Activated effector memory CD4-positive, alpha-beta T cell treated with anti-CD3 and anti-CD28 coated beads, Interleukin-2, amount 50 U/mL, for 16 hours (primary cell): ENCODE measurements at regions not wholly inside any gene's neighbourhood (a gene's known extent, or its start where the extent isn't known, plus 50 kb on each side); places are given as distances from the start of the nearest gene placed in this dataset.
"Not testable (repeated sequence)": the region's sequence is repeated elsewhere in the genome, so short reads cannot be mapped to it uniquely, and the experiment has no call there.

Experiments used
- DNase-seq: peaks from one replicate; pipeline ENCODE4 v3.0.0-alpha.2; 2020

DNA sequence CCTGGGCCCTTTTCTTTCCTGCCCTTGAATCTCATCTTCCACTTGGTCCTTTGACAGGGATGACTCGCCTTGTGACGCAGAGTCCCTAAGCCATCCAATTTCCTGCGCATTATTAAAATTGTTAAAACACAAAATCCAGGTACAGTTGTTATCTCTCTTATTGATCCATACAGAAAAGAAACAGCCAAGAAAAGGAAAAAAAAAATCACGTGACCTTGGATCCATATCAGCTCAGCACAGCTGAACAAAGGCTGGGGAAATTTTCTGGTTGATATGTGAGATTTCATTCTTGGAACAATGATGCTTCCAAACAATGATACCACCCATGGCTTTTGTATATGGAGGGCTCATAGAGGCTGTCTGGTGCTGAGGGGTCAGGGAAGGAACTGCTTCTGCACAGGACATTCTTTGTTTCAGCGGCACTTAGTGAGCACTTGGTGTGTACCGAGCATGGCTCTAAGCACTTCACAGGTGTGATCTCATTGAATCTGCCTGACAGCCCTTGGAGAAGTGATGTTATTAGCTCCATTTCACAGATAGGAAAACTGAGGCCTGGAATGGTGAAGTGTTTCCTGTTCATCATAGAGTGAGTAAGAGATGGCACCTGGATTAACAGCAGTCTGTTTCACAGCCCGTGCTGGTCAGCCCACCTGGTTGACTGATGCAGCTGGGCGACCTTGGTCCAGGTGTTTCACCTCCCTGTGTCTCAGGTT lies 155.0 kb upstream of the SULF2 start:
- DNase-seq, result no peak

DNA sequence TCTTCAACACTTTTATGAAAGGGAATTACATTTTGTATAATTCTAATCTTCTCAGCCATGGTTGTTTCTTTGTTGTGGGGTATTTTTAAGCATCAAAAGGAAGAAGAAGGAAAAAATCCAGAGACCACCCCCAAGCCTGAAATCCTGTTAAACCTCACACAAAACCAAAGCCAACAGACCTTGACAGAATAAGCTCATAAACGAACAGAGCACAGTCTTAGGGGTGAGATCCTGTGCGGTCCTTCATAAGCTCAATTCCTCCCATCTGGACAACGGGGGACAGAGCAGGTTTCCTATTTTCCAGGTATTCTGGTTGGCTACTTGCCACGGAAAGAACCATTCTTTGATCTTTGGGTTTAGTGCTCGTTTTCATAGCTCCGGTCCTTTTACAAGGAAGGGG lies 151.3 kb upstream of the SULF2 start:
- DNase-seq, result no peak

DNA sequence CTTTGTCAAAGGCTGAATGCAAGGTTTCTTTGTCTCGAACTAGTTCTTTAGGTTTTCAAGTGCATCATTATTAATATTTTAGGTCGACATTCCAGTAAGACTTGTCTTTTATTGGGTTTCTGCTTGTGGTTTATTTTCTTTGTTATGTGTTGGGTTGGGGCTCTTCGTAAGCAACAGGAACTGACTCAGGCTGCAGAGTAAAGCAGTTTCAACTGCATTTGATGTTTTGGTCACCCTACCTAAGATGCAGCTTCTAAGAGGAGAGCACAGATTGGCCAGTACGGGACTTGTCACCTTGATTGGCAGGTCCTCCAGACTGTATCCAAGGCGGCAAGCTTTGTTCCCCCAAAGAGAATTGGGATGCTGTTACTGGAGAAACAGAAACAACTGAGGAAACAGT lies 149.5 kb upstream of the SULF2 start:
- DNase-seq, result no peak

DNA sequence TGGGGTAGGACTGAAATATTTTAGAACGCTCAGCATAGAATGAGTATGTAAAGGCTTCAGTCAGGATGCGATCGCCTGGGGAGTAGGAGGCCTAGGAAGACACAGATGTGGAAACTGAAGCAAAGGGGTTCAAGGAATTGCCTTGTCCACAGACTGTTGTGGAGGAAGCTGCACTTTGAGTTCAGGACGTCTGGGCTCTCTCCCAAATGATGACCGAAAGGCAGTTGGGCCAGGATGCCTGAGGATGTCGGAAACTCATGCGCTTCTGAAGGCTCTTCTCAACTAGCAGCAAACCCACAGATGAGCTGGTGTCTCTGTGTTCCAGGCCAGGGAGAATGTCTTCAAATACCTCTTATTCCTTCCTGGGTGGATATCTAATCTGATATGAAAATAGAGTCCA lies 146.2 kb upstream of the SULF2 start:
- no peak for DNase-seq

DNA sequence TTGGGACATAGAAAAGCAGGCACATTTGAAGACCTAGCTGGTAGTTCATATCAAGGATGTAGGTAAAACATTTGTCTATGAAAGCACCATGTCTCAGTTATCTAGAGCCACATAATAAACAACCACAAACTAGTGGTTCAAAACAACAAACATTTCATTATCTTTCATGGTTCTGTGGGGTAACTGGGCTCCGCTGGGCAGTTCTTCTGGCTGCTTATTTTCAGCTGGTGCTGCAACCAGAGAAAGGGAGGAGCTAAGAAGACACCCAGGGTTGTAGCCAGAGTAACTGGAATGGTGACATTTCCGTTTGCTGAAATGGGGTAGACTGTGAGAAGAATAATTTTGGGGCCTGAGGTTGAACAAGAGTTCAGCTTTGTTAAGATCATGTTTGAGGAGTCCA lies 145.7 kb upstream of the SULF2 start:
- no peak for DNase-seq

DNA sequence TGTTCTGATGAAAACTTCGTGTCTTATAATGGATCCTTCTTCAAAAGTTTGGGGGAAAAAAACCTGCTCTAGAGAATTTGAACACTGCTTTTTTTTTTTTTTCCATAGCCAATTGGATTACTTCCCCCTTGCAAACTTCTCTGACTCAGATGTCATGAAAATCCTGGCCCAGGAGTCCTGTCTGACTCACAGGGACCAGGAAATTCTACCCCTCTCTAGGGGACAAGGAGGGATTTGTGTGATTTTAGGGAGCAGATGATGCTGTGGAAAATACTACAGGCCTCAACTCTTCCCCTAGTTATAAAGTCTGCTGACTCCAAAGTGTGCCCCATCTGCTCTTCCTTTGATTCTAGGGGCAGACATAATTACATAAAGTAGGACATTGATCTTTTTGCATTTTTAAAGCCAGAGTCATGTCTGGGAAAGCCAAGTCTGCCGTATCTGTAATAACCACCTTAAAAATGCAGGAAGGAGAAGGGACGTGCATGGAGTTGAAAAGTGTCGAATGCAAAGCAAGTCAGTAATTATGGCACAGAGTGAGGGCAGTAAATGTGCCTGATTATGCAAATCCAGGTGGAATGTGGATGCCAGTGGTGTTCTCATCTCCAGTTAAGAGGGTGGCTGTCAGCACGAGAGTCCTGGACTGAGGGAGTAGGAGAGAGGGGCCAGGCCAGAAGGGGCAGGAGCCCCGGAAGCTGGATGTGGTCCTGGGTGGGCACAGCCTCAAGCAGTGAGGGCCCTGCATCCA lies 144.3 kb upstream of the SULF2 start:
- no peak for DNase-seq

DNA sequence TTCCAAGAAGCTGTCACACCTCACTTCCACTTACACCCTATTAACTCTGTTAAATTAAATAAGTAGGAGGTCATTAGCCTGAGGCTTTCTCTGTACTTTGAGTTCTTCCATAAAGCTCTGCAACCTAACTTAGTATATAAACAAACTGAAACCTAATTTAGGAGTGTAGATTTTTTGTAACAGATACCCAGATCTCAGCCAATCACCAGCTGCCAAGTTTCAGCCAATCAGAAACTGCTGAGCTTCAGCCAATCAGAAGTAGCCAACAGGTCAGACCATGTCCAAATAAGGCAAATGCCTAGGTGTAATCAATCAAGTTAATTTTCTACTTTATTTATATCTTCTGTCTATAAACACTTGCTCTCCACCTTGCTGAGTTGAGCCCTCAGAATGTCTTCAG lies 142.7 kb upstream of the SULF2 start:
- no peak for DNase-seq

DNA sequence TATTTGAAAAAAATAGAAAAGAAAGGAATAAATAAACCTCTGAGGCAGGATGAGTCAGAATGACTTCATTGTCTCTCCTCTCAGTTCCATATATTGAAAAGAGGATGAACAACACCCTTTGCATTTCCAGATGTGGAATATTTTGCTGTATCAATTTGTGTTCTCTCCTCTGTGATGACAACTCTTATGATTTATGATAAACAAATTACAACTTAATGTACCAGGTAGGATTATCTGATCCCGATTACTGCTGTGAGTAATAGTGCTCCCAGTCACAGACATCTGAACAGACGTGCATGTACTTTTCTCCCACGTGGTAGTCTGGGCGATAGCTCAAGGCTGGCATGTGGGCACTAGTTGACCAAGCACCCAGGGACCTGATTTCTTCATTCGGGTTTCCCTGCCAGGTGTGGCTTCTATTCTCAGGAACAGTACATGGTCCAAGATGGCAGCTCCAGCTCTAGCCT lies 142.1 kb upstream of the SULF2 start:
- DNase-seq, result no peak

DNA sequence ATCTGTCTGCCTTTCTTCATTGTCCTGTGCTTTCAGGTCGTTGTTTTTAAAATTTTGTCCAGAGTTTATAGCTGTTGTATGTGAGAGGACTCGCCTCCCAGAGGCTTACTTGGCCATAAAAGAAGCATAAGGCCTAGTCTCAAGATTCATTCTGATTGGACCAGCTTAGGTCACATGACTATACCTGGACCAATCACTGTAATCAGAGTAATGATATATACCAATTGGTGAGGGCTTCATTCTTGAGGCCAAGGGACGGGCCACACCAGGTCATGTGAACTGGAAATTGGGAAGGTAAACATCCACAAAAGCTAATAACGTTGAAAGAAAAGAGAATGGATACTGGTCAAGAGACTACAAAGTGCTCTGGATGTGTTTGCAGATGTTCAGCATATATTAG lies 141.4 kb upstream of the SULF2 start:
- no peak for DNase-seq

DNA sequence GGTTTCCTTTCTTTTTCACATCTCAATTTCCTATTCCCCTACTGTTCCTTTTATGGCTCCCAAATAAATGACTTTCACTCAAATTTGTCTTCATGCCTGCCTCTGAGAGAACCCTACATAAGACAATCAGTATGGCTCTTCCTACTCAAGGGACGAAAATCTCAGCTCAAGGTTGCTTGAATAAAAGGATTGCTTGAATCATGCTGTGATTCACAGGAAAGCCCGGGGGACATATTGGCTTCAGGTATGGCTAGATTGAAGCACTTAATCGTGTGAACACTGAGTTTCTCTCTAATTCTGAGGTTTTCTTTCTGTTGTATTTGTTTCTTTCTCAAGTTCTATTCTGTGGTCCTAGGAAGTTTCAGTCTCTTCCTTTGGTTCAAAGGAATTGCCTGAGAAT lies 140.3 kb upstream of the SULF2 start:
- DNase-seq, result no peak

DNA sequence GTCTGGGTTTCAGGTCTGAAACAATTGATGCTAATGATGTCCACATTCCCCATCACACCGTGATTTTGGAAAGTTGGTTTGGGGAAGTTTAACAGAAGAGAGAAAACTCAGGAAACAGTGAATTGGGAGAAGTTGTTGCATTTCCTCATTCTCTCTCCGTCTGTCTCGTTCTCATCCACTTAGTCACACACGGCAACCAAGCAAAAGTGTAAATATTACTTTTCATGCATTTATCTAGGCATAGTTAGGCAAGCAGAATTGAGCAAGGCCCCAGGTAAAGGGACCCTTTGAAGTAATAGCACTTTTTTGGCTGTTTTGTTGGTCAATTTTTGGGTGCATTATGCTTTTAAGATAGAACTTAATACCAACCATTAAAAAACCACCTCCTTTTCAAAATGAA lies 137.0 kb upstream of the SULF2 start:
- no peak for DNase-seq

DNA sequence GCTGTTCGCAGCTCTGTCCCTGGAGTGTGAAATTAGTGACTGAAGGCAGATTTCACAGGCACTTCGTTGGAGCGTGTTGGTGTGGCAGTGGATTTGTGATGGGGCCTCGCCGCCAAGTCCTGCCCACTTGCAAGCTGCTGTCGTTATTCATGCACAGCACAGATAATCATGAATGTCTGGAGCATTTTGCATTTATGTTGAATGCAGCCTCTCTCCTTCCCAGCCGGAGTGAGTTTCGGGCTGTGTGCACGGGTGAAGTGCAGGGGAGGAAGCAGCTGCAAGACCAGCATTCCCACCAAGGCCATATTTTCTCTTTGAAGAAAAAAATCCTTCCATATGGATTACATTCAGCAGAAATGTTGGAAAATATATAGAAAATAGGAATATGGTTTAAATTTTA lies 136.5 kb upstream of the SULF2 start:
- DNase-seq, result not testable (repeated sequence)

DNA sequence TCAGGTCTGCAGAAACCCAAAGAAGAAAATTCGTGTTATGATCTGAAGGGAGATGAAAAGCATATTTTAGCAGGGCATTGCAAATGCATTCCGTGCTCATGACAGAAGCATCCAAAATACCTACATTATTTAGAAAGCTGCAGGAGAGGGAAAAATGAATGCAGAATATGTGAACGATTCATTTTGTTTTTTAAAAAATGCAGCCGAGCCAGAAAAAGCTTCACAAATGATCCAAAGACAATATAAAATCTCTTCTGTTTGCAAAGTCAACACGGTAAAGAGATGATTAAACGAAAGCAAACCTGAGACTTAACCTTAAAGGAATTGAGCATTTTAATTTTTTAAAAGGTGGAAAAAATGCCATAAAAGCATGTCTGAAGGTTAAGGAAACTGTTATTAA lies 136.1 kb upstream of the SULF2 start:
- DNase-seq, result no peak

DNA sequence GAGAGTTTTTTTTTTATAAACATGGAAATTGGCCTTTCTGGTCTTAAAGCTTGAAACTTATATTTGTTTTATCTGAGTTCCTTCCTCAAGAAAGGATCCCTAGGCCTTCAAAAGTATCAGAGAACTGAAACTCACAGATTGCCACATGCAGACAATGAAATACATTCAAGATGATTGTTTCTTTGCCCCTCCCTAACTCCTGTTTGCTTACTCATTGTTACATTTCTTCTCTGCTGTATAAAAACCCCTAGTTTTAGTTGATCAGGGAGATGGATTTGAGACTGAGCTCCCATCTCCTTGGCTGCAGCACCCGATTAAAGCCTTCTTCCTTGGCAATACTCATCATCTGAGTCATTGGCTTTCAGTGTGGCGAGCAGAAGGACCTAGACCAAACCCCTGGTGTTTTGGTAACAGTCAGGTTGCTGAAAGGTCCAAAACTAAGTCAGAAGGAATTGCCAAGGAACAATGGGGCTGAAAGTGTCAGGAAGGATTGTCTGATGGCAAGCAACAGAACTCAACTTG lies 132.3 kb upstream of the SULF2 start:
- DNase-seq, result no peak

DNA sequence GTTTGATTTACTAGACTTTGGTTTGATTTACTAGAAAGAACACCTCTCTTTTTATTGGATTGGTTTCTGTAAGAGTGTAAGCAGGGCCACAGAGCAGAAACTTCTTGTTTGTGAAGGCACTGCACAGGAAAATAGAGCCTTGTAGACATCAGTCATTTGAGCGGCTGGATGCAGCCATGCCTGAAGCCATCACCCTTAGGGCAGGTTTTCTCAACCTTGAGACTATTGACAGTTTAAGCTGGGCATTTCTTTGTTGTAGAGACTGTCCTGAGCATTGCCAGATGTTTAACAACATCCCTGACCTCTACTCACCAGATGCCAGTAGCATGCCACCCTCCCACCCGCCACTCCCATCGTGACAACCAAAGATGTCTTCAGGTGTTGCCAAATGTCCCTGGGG lies 130.2 kb upstream of the SULF2 start:
- DNase-seq, result no peak

DNA sequence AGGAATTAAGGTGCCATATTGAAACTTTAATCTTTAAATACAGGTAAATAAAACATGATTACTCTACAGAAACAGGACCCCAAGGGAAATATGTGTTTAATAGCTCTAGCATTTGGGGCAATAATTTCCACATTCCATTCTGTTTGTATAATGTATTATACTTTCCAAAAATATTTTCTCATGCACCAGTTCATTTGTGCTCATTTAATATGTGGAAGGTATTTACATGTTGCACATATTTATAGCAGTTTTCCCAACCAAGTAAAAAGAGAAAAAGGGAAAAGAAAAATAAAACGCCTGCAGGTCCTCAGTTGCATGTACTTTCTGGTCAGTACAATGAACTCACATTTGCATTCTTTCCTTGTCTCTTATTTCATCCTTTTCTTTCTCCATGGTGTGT lies 129.5 kb upstream of the SULF2 start:
- no peak for DNase-seq

DNA sequence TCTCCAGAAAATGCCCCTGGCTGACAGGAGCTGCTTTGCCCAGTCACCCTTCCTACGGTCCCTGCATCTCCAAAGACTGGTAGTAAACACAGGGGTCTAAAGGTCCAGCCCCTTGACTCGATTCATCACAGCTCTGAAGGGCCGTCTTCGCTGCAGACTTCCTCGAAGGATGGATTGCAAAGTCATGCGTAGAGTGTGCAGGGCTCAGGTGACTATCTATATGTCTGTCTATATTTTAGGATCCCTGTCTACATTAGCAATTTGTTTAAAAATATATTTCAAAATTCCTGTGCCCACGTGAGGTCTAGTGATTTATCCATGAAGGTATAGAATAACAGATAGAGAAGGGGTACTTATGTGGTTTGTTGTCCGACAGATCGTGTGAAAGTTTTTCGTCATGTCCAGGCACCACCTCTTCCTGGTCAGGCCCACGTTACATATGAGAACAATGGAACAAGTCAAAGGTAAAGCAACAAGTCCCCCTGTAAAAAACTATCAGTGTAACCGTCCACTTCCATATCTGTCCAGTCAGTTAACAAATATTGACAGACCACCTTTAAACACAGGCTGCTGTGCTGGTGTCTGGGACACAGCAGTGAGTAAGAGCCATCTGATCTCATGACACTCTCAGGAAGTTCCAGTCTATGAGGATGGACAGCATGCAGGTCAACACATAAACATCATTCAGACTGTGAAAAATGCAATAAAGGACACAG lies 127.7 kb upstream of the SULF2 start:
- DNase-seq, result not testable (repeated sequence)

DNA sequence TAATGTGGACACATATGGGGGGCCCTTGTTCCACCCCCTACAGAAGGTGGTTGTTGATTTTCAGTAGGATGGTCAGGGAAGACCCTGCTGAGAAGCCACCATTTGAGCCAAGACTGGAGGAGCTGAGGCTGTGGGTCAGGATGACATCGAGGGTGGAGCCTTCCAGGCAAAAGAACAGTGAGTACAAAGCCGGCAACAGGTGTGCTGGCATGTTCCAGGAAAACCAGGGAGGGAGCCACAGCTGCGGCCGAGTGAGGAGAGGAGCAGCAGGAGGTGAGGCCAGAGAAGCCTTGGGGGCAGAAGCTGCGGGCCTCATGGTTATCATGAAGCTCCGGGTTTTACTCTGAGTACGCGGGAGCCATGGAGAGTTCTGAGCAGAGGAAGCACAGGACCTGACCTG lies 126.9 kb upstream of the SULF2 start:
- not testable (repeated sequence) for DNase-seq

DNA sequence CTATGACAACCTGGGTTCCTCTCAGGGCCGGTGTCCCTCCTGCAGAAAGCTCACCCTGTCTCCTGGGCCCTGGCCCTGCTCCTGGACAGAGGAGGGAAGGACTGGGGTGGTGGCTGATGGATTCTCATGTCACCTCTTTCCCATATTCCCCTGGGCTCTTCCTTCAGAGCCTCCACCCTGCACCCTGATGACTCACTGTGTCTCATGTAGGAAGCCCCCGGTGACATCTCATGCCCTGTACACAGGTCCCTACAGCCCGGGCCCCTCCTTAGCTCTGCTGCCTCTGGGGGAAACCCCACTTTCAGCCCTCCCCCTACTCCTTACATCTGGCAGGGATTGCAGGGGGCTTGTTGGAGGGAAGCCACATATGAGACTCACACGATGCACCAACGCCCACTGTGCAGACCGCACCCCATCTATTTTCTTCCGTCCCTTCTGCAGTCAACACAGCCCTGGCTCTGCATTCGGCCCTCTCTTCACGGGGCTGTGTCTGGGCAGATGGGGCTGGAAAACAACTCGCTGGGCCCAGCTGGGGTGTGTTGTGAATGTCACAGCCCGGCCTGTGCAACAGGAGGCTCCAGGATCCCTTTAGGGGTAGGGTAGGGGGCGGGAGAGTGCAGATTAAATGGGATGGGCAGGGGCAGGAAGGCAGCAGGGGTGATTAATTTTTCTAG lies 124.6 kb upstream of the SULF2 start:
- DNase-seq, result not testable (repeated sequence)

DNA sequence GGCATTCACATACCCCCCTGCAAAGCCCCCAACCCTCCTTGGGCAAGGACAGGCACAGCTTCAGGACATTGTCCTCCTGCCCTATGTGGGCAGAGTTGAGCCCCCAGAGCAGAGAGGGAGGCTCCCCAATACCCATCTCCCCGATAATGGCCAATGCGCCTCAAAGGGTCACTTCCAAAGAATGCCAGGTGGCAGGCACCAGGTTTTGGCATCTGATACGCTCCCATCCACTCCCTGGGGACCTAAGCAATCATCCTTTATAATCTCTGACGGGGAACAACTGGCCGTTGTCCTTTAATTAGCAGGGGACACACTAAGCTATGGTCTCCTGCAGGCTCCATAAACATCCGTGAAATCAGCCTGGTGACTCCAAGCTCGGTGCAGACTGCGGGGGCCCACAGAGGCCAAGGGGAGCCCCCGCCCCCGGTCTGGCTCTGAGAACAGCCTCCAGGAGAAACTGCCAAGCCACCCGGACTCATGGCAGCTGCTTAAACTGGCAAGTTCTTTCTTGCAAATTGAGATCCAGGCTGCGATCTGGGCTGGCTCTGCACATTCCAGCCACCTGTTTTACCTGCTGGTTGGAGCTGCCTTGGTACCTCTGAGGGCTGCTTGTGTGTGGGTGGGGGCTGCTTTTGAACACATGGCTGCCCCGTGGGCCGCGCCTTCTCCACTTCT lies 123.2 kb upstream of the SULF2 start:
- not testable (repeated sequence) for DNase-seq

DNA sequence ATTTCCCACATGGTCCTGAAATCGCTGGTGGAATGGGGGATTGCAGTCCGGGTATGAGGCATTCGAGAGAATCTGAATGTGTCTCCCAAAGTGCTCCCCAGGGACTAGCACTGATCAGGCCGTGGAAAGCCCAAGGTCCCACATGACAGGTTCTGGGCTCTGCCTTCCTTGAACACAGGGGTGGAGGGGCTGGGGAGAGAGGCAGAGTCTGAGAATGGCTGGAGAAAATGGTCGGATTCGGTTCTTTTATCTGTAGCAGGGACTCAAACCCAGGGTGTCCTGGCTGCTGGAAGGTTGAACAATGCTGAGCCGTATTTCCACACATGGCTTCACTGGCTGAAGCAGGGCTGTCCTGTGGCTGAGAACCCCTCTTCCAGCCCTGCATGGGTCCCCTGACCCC lies 122.7 kb upstream of the SULF2 start:
- not testable (repeated sequence) for DNase-seq

DNA sequence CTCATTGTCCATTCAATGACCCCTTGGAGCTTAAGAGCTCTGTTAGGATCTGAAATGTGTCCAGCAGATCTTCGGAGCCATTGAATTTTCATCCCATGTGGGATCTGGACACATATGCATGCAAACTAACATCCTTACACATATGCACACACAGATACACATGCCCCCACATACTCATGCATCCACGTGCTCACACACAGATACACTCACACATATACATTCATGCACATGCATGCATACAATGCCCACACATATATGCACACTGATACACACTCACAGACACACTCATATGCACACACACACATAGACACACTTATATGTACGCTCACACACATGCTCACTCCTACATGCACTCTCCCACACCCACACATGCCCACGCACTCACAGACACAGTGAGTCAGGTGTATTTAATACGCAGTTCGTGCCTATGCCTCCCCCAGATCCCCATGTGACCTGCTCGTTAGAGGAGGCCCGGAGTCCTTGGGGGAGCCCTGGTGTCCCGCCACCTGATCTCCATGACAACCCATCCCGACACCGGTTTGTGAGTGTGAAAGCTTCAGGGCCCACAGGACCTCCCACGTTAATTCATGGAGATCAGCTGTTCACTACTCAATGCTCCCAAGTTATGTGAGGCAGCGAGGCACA lies 121.9 kb upstream of the SULF2 start:
- no peak for DNase-seq
